OCI-LY1 (cell line): ENCODE measurements at regions not wholly inside any gene's neighbourhood (a gene's known extent, or its start where the extent isn't known, plus 50 kb on each side); places are given as distances from the start of the nearest gene placed in this dataset.

Experiments
- H2AFZ ChIP-seq: fragments of 200-600 bp; sonication (generic), shearing (Covaris generic); 2 replicates; pipeline ENCODE4 v1.6.0; 2014; ENCODE audit warnings: antibody characterized with exemption, mild to moderate bottlenecking, low read length
- H3F3A ChIP-seq: fragments of 200-600 bp; sonication (generic), shearing (Covaris generic); 2 replicates; pipeline ENCODE4 v1.6.0; 2014; ENCODE audit warnings: mild to moderate bottlenecking, antibody characterized with exemption, low read length, moderate library complexity; ENCODE audit not compliant: insufficient read depth
- H3K27ac ChIP-seq: fragments of 200-600 bp; sonication (generic); 2 replicates; pipeline ENCODE4 v1.5.1; 2014; ENCODE audit warnings: low read length, mixed run types, mild to moderate bottlenecking, low read depth; ENCODE audit not compliant: poor library complexity, severe bottlenecking
- H3K27me3 ChIP-seq: fragments of 200-600 bp; sonication (generic); 2 replicates; pipeline ENCODE4 v1.6.0; 2014; ENCODE audit warnings: antibody characterized with exemption, mild to moderate bottlenecking, low read length, moderate library complexity; ENCODE audit not compliant: insufficient read depth
- H3K36me3 ChIP-seq: fragments of 200-600 bp; sonication (generic); 2 replicates; pipeline ENCODE4 v1.6.1; 2014; ENCODE audit warnings: mild to moderate bottlenecking, antibody characterized with exemption, low read length, moderate library complexity, mixed read lengths; ENCODE audit not compliant: insufficient read depth
- H3K4me1 ChIP-seq: fragments of 200-600 bp; sonication (generic); 2 replicates; pipeline ENCODE4 v1.5.1; 2014; ENCODE audit warnings: mild to moderate bottlenecking, low read length, moderate library complexity; ENCODE audit not compliant: insufficient read depth, severe bottlenecking
- H3K4me2 ChIP-seq: fragments of 200-600 bp; sonication (generic), shearing (Covaris generic); 2 replicates; pipeline ENCODE4 v1.6.1; 2014; ENCODE audit warnings: low read length
- H3K4me3 ChIP-seq: fragments of 200-600 bp; sonication (generic); 2 replicates; pipeline ENCODE4 v1.5.1; 2014; ENCODE audit warnings: low read length, low read depth, mild to moderate bottlenecking, mixed read lengths; ENCODE audit not compliant: poor library complexity, severe bottlenecking
- H3K79me2 ChIP-seq: fragments of 200-600 bp; shearing (Covaris generic); 2 replicates; pipeline ENCODE4 v1.6.1; 2016; ENCODE audit warnings: mixed run types, low read length, mixed read lengths; ENCODE audit not compliant: insufficient read depth
- H3K9ac ChIP-seq: fragments of 200-600 bp; sonication (generic), shearing (Covaris generic); 2 replicates; pipeline ENCODE4 v1.6.1; 2014; ENCODE audit warnings: mild to moderate bottlenecking, low read length, mixed read lengths
- H3K9me2 ChIP-seq: fragments of 200-600 bp; sonication (generic), shearing (Covaris generic); 2 replicates; pipeline ENCODE4 v1.6.1; 2014; ENCODE audit warnings: low read depth, mild to moderate bottlenecking, low read length, mixed read lengths
- H3K9me3 ChIP-seq: fragments of 200-600 bp; shearing (Covaris generic); 2 replicates; pipeline ENCODE4 v1.6.1; 2014; ENCODE audit warnings: low read length, mixed read lengths
- H4K20me1 ChIP-seq: fragments of 200-600 bp; sonication (generic), shearing (Covaris generic); 2 replicates; pipeline ENCODE4 v1.6.0; 2016; ENCODE audit warnings: mild to moderate bottlenecking, low read length; ENCODE audit not compliant: insufficient read depth
- EZH2 ChIP-seq: fragments of 200-600 bp; sonication (generic), shearing (Covaris generic); IDR thresholded peaks from 2 replicates; pipeline ENCODE4 v1.8.0; 2017; ENCODE audit warnings: borderline replicate concordance, mixed run types, mild to moderate bottlenecking, antibody characterized with exemption, low read length, moderate library complexity, mixed read lengths
- TF ChIP-seq, protein P1 (sequence below): fragments of 200-600 bp; sonication (generic), shearing (Covaris generic); IDR thresholded peaks from 2 replicates; pipeline ENCODE4 v1.5.1; 2017; ENCODE audit warnings: mild to moderate bottlenecking, antibody characterized with exemption, low read length, moderate library complexity, mixed read lengths

GRCh38 chr4:126991965-126992364 is 640.8 kb upstream of the INTU start:
- Histone ChIP-seq H2AFZ (no peak overlapping the region), H3K9ac (no peak overlapping the region), H3K79me2 (no peaks in the 10 kb centered on the region), H4K20me1 (no peaks in the 10 kb centered on the region), H3K4me3 (no peak overlapping the region), H3K9me3 (no peaks in the 10 kb centered on the region), H3K4me2 (no peak overlapping the region), H3K4me1 (no peaks in the 10 kb centered on the region), H3F3A (no peaks in the 10 kb centered on the region), H3K36me3 (no peaks in the 10 kb centered on the region), H3K9me2 (no peaks in the 10 kb centered on the region), H3K27me3 (no peaks in the 10 kb centered on the region), H3K27ac (no peak overlapping the region)
- TF ChIP-seq EZH2, result no peak
- TF ChIP-seq, protein P1, sequence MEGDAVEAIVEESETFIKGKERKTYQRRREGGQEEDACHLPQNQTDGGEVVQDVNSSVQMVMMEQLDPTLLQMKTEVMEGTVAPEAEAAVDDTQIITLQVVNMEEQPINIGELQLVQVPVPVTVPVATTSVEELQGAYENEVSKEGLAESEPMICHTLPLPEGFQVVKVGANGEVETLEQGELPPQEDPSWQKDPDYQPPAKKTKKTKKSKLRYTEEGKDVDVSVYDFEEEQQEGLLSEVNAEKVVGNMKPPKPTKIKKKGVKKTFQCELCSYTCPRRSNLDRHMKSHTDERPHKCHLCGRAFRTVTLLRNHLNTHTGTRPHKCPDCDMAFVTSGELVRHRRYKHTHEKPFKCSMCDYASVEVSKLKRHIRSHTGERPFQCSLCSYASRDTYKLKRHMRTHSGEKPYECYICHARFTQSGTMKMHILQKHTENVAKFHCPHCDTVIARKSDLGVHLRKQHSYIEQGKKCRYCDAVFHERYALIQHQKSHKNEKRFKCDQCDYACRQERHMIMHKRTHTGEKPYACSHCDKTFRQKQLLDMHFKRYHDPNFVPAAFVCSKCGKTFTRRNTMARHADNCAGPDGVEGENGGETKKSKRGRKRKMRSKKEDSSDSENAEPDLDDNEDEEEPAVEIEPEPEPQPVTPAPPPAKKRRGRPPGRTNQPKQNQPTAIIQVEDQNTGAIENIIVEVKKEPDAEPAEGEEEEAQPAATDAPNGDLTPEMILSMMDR, result no peak

GRCh38 chr4:126992910-126993309 is 639.8 kb upstream of the INTU start:
- Histone ChIP-seq H3K4me3 (no peak overlapping the region), H2AFZ (no peak overlapping the region), H3K9me3 (no peaks in the 10 kb centered on the region), H3K27me3 (no peaks in the 10 kb centered on the region), H3K9me2 (no peaks in the 10 kb centered on the region), H3K9ac (no peak overlapping the region), H3K36me3 (no peaks in the 10 kb centered on the region), H3K4me2 (no peak overlapping the region), H4K20me1 (no peaks in the 10 kb centered on the region), H3K27ac (no peak overlapping the region), H3K79me2 (no peaks in the 10 kb centered on the region), H3K4me1 (no peaks in the 10 kb centered on the region), H3F3A (no peaks in the 10 kb centered on the region)
- TF ChIP-seq EZH2, result no peak
- TF ChIP-seq, protein P1, result no peak

DNA sequence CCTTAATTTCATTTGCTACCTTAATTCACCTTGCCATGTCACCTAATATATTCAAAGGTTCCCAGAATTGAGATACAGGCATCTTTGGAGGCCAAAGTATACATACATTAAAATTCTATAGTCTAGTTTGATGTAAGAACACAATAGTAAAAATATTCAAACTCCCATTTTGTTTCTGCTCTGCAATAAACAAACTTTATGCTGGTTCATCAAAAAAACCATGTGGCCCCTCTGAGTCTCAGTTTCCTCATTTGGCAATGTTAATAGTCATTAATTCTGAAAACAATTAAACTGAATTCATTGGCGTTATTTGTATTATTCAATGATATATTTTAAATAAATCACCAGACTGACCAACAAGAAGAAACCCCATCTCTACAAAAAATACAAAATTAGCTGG is 639.4 kb upstream of the INTU start:
- Histone ChIP-seq H3K9me3 (no peaks in the 10 kb centered on the region), H3K4me1 (no peaks in the 10 kb centered on the region), H3K27me3 (no peaks in the 10 kb centered on the region), H2AFZ (no peak overlapping the region), H3F3A (no peaks in the 10 kb centered on the region), H3K9me2 (no peaks in the 10 kb centered on the region), H3K9ac (no peak overlapping the region), H3K4me3 (no peak overlapping the region), H3K27ac (no peak overlapping the region), H4K20me1 (no peaks in the 10 kb centered on the region), H3K79me2 (no peaks in the 10 kb centered on the region), H3K36me3 (no peaks in the 10 kb centered on the region), H3K4me2 (no peak overlapping the region)
- TF ChIP-seq, protein P1, result no peak
- no peak for TF ChIP-seq EZH2
